Fibroblast of skin of scalp (primary cell): ENCODE measurements at regions not wholly inside any gene's neighbourhood (a gene's known extent, or its start where the extent isn't known, plus 50 kb on each side); places are given as distances from the start of the nearest gene placed in this dataset.

Experiments
- DNase-seq: peaks from one replicate; pipeline ENCODE4 v3.0.0-alpha.2; 2013

- DNase-seq, result no peak
Measured at GRCh38 chr13:68023838-68024581, 793.9 kb upstream of the PCDH9 start.

- no peak for DNase-seq
Measured at GRCh38 chr13:68019901-68020300, 789.8 kb upstream of the PCDH9 start.

- no peak for DNase-seq
Measured at GRCh38 chr13:68009546-68009945, 779.4 kb upstream of the PCDH9 start.

GRCh38 chr13:68007576-68007975, 777.4 kb upstream of the PCDH9 start:
- DNase-seq, result no peak

GRCh38 chr13:67996101-67996500, 766.0 kb upstream of the PCDH9 start:
- no peak for DNase-seq

- no peak for DNase-seq
Measured at GRCh38 chr13:67990868-67991267, 760.7 kb upstream of the PCDH9 start.

- no peak for DNase-seq
Measured at GRCh38 chr13:67986234-67986633, 756.1 kb upstream of the PCDH9 start.

GRCh38 chr13:67977066-67977465, 746.9 kb upstream of the PCDH9 start:
- DNase-seq, result peak; percentile 48

GRCh38 chr13:67971291-67971690, 741.2 kb upstream of the PCDH9 start:
- DNase-seq, result peak; percentile 7

GRCh38 chr13:67967031-67967430, 736.9 kb upstream of the PCDH9 start:
- peak; percentile 29 for DNase-seq

- no peak for DNase-seq
Measured at GRCh38 chr13:67966065-67966464, 735.9 kb upstream of the PCDH9 start.

- no peak for DNase-seq
Measured at GRCh38 chr13:67964986-67965385, 734.9 kb upstream of the PCDH9 start.

GRCh38 chr13:67964091-67964490, 734.0 kb upstream of the PCDH9 start:
- DNase-seq, result no peak

GRCh38 chr13:67961331-67961730, 731.2 kb upstream of the PCDH9 start:
- DNase-seq, result no peak

- DNase-seq, result no peak
Measured at GRCh38 chr13:67951431-67951830, 721.3 kb upstream of the PCDH9 start.

GRCh38 chr13:67950603-67951002, 720.5 kb upstream of the PCDH9 start:
- no peak for DNase-seq

- no peak for DNase-seq
Measured at GRCh38 chr13:67946131-67946530, 716.0 kb upstream of the PCDH9 start.

GRCh38 chr13:67943116-67943515, 713.0 kb upstream of the PCDH9 start:
- DNase-seq, result no peak

GRCh38 chr13:67935626-67936025, 705.5 kb upstream of the PCDH9 start:
- no peak for DNase-seq

GRCh38 chr13:67934617-67935330, 704.6 kb upstream of the PCDH9 start:
- no peak for DNase-seq

GRCh38 chr13:67932991-67933390, 702.9 kb upstream of the PCDH9 start:
- no peak for DNase-seq

GRCh38 chr13:67917291-67917987, 687.3 kb upstream of the PCDH9 start:
- DNase-seq, result no peak

- DNase-seq, result no peak
Measured at GRCh38 chr13:67916650-67917049, 686.5 kb upstream of the PCDH9 start.

- no peak for DNase-seq
Measured at GRCh38 chr13:67914535-67914934, 684.4 kb upstream of the PCDH9 start.
